ENCODE measurements at regions not wholly inside any gene's neighbourhood (a gene's known extent, or its start where the extent isn't known, plus 50 kb on each side); places are given as distances from the start of the nearest gene placed in this dataset.

- no peak overlapping the region for H3K4me3 Mint-ChIP-seq
- H3K27ac Mint-ChIP-seq = no peak overlapping the region
- no peaks in the 10 kb centered on the region for H3K36me3 Mint-ChIP-seq
- H3K9me3 Mint-ChIP-seq = peaks cover 7% of the 10 kb centered on the region
- no peaks in the 10 kb centered on the region for H3K4me1 Mint-ChIP-seq
- DNase-seq = no peak
- H3K27me3 Mint-ChIP-seq = no peaks in the 10 kb centered on the region
Observed at GRCh38 chr21:16965424-16965823, 547.4 kb upstream of the CXADR start.

- Mint-ChIP-seq H3K4me1 (no peaks in the 10 kb centered on the region), H3K4me3 (no peak overlapping the region), H3K36me3 (no peaks in the 10 kb centered on the region), H3K27me3 (no peaks in the 10 kb centered on the region), H3K9me3 (peaks cover 10% of the 10 kb centered on the region), H3K27ac (no peak overlapping the region)
- no peak for DNase-seq
Observed at GRCh38 chr21:16968436-16968835, 544.4 kb upstream of the CXADR start.

- H3K36me3 Mint-ChIP-seq = no peaks in the 10 kb centered on the region
- no peaks in the 10 kb centered on the region for H3K27me3 Mint-ChIP-seq
- no peak overlapping the region for H3K27ac Mint-ChIP-seq
- H3K4me1 Mint-ChIP-seq = no peaks in the 10 kb centered on the region
- no peak overlapping the region for H3K4me3 Mint-ChIP-seq
- no peak for DNase-seq
- H3K9me3 Mint-ChIP-seq = peaks cover 11% of the 10 kb centered on the region
Observed at GRCh38 chr21:16969636-16970035, 543.2 kb upstream of the CXADR start.

GRCh38 chr21:16974060-16974459 lies 538.8 kb upstream of the CXADR start:
- peaks cover 4% of the 10 kb centered on the region for H3K9me3 Mint-ChIP-seq
- H3K36me3 Mint-ChIP-seq = no peaks in the 10 kb centered on the region
- no peaks in the 10 kb centered on the region for H3K4me1 Mint-ChIP-seq
- H3K27me3 Mint-ChIP-seq = no peaks in the 10 kb centered on the region
- DNase-seq = no peak
- H3K4me3 Mint-ChIP-seq = no peak overlapping the region
- no peak overlapping the region for H3K27ac Mint-ChIP-seq

GRCh38 chr21:16976193-16976592 lies 536.6 kb upstream of the CXADR start:
- no peak overlapping the region for H3K4me3 Mint-ChIP-seq
- no peak for DNase-seq
- H3K9me3 Mint-ChIP-seq = peaks cover 3% of the 10 kb centered on the region
- H3K4me1 Mint-ChIP-seq = no peaks in the 10 kb centered on the region
- no peaks in the 10 kb centered on the region for H3K36me3 Mint-ChIP-seq
- H3K27ac Mint-ChIP-seq = no peak overlapping the region
- H3K27me3 Mint-ChIP-seq = no peaks in the 10 kb centered on the region

GRCh38 chr21:16978309-16978895 lies 534.4 kb upstream of the CXADR start:
- Mint-ChIP-seq H3K27me3 (no peaks in the 10 kb centered on the region), H3K27ac (no peak overlapping the region), H3K4me3 (no peak overlapping the region), H3K4me1 (no peaks in the 10 kb centered on the region), H3K36me3 (no peaks in the 10 kb centered on the region), H3K9me3 (peaks cover 1% of the 10 kb centered on the region)
- DNase-seq = no peak

- no peaks in the 10 kb centered on the region for H3K9me3 Mint-ChIP-seq
- no peak for DNase-seq
- no peaks in the 10 kb centered on the region for H3K36me3 Mint-ChIP-seq
- no peaks in the 10 kb centered on the region for H3K4me1 Mint-ChIP-seq
- no peaks in the 10 kb centered on the region for H3K27me3 Mint-ChIP-seq
- no peak overlapping the region for H3K4me3 Mint-ChIP-seq
- no peak overlapping the region for H3K27ac Mint-ChIP-seq
Observed at GRCh38 chr21:16979574-16979973, 533.3 kb upstream of the CXADR start.

- H3K9me3 Mint-ChIP-seq = no peaks in the 10 kb centered on the region
Observed at GRCh38 chr21:16983420-16983819, 529.4 kb upstream of the CXADR start.

GRCh38 chr21:16992448-16992847 lies 520.4 kb upstream of the CXADR start:
- DNase-seq = no peak
- Mint-ChIP-seq H3K27me3 (no peaks in the 10 kb centered on the region), H3K4me1 (no peaks in the 10 kb centered on the region), H3K27ac (no peak overlapping the region), H3K9me3 (peaks cover 5% of the 10 kb centered on the region), H3K4me3 (no peak overlapping the region), H3K36me3 (no peaks in the 10 kb centered on the region)

More at GRCh38 chr21:16983420-16983819, 529.4 kb upstream of the CXADR start:
- Mint-ChIP-seq H3K4me1 (no peaks in the 10 kb centered on the region), H3K4me3 (no peak overlapping the region), H3K27me3 (no peaks in the 10 kb centered on the region), H3K27ac (no peak overlapping the region), H3K36me3 (no peaks in the 10 kb centered on the region)
- no peak for DNase-seq

- no peaks in the 10 kb centered on the region for H3K27me3 Mint-ChIP-seq
- H3K36me3 Mint-ChIP-seq = no peaks in the 10 kb centered on the region
- DNase-seq = no peak
- H3K27ac Mint-ChIP-seq = no peak overlapping the region
- no peak overlapping the region for H3K4me3 Mint-ChIP-seq
- peaks cover 5% of the 10 kb centered on the region for H3K9me3 Mint-ChIP-seq
- H3K4me1 Mint-ChIP-seq = no peaks in the 10 kb centered on the region
Observed at GRCh38 chr21:16993416-16994038, 519.3 kb upstream of the CXADR start.

GRCh38 chr21:17002594-17003257 lies 510.1 kb upstream of the CXADR start:
- H3K4me1 Mint-ChIP-seq = no peaks in the 10 kb centered on the region
- H3K4me3 Mint-ChIP-seq = no peak overlapping the region
- no peaks in the 10 kb centered on the region for H3K27me3 Mint-ChIP-seq
- peaks cover 5% of the 10 kb centered on the region for H3K9me3 Mint-ChIP-seq
- no peaks in the 10 kb centered on the region for H3K36me3 Mint-ChIP-seq
- H3K27ac Mint-ChIP-seq = no peak overlapping the region
- no peak for DNase-seq

- Mint-ChIP-seq H3K27ac (no peak overlapping the region), H3K9me3 (peaks cover 5% of the 10 kb centered on the region), H3K4me1 (no peaks in the 10 kb centered on the region), H3K4me3 (no peak overlapping the region), H3K27me3 (no peaks in the 10 kb centered on the region), H3K36me3 (no peaks in the 10 kb centered on the region)
- DNase-seq = no peak
Observed at GRCh38 chr21:17003258-17003615, 509.6 kb upstream of the CXADR start.

- H3K4me3 Mint-ChIP-seq = no peak overlapping the region
- no peaks in the 10 kb centered on the region for H3K27me3 Mint-ChIP-seq
- H3K36me3 Mint-ChIP-seq = no peaks in the 10 kb centered on the region
- no peaks in the 10 kb centered on the region for H3K4me1 Mint-ChIP-seq
- peaks cover 5% of the 10 kb centered on the region for H3K9me3 Mint-ChIP-seq
- no peak for DNase-seq
- no peak overlapping the region for H3K27ac Mint-ChIP-seq
Observed at GRCh38 chr21:17003763-17004373, 509.0 kb upstream of the CXADR start.

GRCh38 chr21:17032141-17032655 lies 480.6 kb upstream of the CXADR start:
- no peak overlapping the region for H3K4me3 Mint-ChIP-seq
- no peak for DNase-seq
- no peaks in the 10 kb centered on the region for H3K36me3 Mint-ChIP-seq
- H3K27ac Mint-ChIP-seq = no peak overlapping the region
- H3K27me3 Mint-ChIP-seq = no peaks in the 10 kb centered on the region
- peaks cover 8% of the 10 kb centered on the region for H3K9me3 Mint-ChIP-seq
- no peaks in the 10 kb centered on the region for H3K4me1 Mint-ChIP-seq

- no peaks in the 10 kb centered on the region for H3K27me3 Mint-ChIP-seq
- H3K4me1 Mint-ChIP-seq = no peaks in the 10 kb centered on the region
- no peak overlapping the region for H3K4me3 Mint-ChIP-seq
- no peak for DNase-seq
- H3K27ac Mint-ChIP-seq = no peak overlapping the region
- no peaks in the 10 kb centered on the region for H3K36me3 Mint-ChIP-seq
- H3K9me3 Mint-ChIP-seq = peaks cover 18% of the 10 kb centered on the region
Observed at GRCh38 chr21:17044696-17045095, 468.1 kb upstream of the CXADR start.

Data from activated naive CD8-positive, alpha-beta T cell treated with anti-CD3 and anti-CD28 coated beads for 36 hours (primary cell).